Lower leg skin (tissue), 3 donors: ENCODE measurements at regions not wholly inside any gene's neighbourhood (a gene's known extent, or its start where the extent isn't known, plus 50 kb on each side); places are given as distances from the start of the nearest gene placed in this dataset.

Experiments
- POLR2A ChIP-seq, 2 donors: fragments of 450-650 bp; IDR thresholded peaks; one replicate each; pipeline ENCODE4 v1.6.1; 2016 to 2017; ENCODE audit warnings: antibody characterized with exemption in 2 of 2, mild to moderate bottlenecking in 1 of 2, moderate library complexity in 1 of 2
- TF ChIP-seq, protein P1 (sequence below), 3 donors: fragments of 450-650 bp; IDR thresholded peaks; one replicate each; pipeline ENCODE4 v1.5.1; 2016; ENCODE audit warnings: antibody characterized with exemption in 3 of 3, mild to moderate bottlenecking in 3 of 3, moderate library complexity in 2 of 3

DNA sequence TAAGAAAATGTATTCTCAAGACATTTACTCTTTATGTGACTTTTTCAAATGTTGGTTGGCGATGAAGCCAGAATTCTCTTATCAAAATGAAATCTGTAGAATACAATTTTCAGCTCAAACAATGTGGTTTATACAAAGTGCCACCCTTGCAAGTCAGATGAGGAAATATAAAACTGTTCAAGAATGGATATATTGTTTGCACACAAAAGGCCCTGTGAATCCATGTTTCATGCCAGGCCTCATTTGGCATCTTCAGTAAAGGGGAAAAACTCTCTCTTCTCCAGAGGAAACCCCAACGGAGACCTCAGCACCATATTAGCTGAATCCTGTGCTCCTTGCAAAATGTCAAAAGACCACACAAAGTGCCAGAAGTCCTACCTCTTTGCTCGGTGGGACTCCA lies 310.4 kb downstream of the RRAGC start:
- no peak for TF ChIP-seq POLR2A (IDR thresholded peaks at IDR 0.05)
- TF ChIP-seq, protein P1, sequence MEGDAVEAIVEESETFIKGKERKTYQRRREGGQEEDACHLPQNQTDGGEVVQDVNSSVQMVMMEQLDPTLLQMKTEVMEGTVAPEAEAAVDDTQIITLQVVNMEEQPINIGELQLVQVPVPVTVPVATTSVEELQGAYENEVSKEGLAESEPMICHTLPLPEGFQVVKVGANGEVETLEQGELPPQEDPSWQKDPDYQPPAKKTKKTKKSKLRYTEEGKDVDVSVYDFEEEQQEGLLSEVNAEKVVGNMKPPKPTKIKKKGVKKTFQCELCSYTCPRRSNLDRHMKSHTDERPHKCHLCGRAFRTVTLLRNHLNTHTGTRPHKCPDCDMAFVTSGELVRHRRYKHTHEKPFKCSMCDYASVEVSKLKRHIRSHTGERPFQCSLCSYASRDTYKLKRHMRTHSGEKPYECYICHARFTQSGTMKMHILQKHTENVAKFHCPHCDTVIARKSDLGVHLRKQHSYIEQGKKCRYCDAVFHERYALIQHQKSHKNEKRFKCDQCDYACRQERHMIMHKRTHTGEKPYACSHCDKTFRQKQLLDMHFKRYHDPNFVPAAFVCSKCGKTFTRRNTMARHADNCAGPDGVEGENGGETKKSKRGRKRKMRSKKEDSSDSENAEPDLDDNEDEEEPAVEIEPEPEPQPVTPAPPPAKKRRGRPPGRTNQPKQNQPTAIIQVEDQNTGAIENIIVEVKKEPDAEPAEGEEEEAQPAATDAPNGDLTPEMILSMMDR (IDR thresholded peaks at IDR 0.05), result no peak
